MM.1S (cell line): ENCODE measurements at regions not wholly inside any gene's neighbourhood (a gene's known extent, or its start where the extent isn't known, plus 50 kb on each side); places are given as distances from the start of the nearest gene placed in this dataset.

Source experiments
- CTCF ChIP-seq: fragments of 300-600 bp; sonication (generic); IDR thresholded peaks from 2 replicates; pipeline ENCODE4 v1.5.1; 2016; ENCODE audit warnings: antibody characterized with exemption, low read length, mixed read lengths
- EZH2 ChIP-seq: fragments of 300-600 bp; sonication (generic); optimal IDR thresholded peaks from 2 replicates; pipeline ENCODE3; 2017; ENCODE audit warnings: low read depth, mild to moderate bottlenecking, antibody characterized with exemption, low read length, mixed read lengths

GRCh38 chr4:104919406-104919805 is 227.3 kb upstream of the TET2 start:
- TF ChIP-seq CTCF (no peak), EZH2 (no peak)
